GM21717 (cell line): ENCODE measurements at regions not wholly inside any gene's neighbourhood (a gene's known extent, or its start where the extent isn't known, plus 50 kb on each side); places are given as distances from the start of the nearest gene placed in this dataset.

Experiments used
- ATAC-seq: cut with Tn5 transposase; IDR thresholded peaks from one replicate; pipeline ENCODE4 v1.9.1; 2021; ENCODE audit warnings: mild to moderate bottlenecking, moderate library complexity; ENCODE audit not compliant: unreplicated experiment

DNA sequence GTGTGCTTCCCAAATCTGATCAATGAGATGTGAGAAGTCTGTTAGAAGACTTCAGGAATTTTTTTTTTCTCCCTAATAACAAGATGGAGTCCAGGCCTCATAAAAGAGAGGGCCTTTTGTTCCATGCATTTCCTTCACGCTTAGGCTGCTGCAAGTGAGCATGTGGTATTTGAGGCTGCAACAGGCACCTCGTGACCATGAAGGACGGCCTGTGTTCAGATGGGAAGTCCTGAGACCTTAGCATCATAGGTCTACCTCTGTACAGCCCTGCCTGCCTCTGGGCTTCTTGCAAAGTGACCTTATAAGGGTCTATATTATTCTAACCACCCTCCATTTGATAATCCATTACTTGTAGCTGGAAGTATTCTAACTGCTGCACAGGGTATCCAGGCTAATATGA is 86.6 kb downstream of the BOD1 start:
- no peak for ATAC-seq

GRCh38 chr5:173527671-173528070 is 88.8 kb downstream of the BOD1 start:
- no peak for ATAC-seq

DNA sequence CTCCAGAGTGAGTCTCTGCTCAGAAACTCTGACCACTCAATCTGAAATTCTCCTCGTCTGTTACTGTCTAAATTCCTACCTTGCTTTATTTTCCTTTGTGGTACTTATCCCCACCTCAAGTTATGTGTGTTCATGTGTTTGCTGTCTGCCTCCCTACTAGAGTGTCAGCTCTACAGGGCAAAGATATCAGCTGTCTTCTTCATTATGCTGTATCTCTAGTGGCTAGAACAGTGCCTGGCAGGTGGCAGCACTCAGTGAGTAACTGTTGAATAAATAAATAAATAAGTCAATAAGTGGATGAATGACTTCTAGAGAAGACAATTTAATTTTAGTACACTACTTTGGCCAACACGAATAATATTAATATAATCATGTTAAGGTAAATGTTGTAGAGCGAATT is 92.3 kb downstream of the BOD1 start:
- ATAC-seq: no peak

DNA sequence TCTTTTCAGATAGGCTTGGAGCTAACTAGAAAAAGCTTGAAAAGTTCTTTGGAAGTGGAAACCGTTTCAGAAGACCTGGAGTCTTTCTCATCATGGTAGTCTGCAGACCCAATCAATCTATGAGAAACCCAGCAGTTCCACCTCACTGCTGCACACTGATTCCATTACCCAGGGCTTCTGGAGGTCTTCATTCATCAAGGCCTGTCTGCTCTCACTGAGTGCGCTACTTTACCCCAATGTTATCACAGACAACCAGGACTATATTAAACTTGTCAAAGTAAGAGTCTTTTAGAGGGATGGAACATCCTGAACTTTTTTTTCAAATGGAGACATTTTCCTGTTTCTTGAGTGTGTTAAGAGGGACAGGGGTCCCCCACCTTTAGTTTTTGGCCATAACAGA is 93.1 kb downstream of the BOD1 start:
- no peak for ATAC-seq

DNA sequence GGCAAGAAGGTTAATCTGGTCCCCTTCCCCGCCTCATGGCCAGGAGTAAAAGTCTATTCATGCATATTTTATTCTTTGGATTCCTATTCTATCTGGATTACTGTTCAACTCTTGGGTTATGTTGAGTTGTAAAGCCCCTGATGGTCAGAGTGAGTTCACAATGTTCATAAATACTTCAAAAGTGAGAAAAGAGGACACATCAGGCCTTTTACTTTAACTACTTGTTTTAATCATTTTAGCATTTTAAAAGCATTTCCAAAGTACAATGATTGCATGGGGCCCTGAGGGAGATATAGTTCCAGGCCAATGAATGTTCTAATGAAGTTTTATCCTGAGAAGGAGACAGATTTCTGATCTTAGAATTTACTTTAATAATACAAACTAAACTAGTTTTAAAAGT is 93.9 kb downstream of the BOD1 start:
- no peak for ATAC-seq

- no peak for ATAC-seq
Measured at GRCh38 chr5:173518856-173519255, 97.6 kb downstream of the BOD1 start.

- ATAC-seq: no peak
Measured at GRCh38 chr5:173517648-173518047, 98.8 kb downstream of the BOD1 start.

GRCh38 chr5:173515526-173515925 is 100.9 kb downstream of the BOD1 start:
- ATAC-seq: no peak

DNA sequence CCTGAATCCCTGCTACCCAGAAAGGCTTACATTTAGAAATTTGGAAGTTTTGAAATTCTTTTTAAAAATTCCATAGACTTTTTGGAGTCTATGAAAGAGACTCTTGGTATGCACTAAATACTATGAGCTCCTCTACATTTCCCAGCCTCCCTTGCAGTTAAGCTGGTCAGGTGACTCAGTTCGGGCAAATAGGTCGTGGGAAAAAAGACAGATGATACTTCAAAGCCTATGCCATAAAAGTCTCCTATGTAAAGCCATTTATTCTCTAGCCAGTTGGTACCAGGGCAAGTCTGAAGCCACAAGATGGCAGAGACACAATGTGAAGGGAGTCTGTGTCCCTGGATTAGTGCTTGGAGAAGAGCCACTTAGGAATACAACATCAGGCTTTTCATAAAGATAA is 101.8 kb downstream of the BOD1 start:
- ATAC-seq: no peak

GRCh38 chr5:173513521-173513991 is 102.9 kb downstream of the BOD1 start:
- ATAC-seq: no peak

GRCh38 chr5:173512637-173513435 is 103.6 kb downstream of the BOD1 start:
- no peak for ATAC-seq

- ATAC-seq: no peak
Measured at GRCh38 chr5:173509060-173509459, 107.4 kb downstream of the BOD1 start.

- ATAC-seq: no peak
Measured at GRCh38 chr5:173507171-173507570, 109.3 kb downstream of the BOD1 start.

DNA sequence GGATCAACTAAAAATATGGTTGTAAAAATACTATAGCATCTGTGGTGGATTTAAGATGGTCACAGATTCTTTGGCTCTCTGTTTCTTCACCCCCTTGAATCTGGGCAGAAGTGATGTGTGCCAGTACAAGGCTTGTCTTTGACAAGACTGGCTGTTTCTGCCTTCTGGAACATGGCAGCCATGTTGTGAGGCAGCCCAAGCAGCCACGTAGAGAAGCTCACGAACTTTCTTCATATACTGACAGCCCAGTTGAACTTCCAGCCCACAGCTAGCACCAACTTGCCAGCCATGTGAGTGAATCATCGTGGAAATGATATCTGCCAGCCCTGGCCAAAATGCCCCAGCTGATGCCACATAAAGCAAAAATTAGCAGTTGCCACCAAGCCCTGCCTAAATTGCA is 110.8 kb downstream of the BOD1 start:
- ATAC-seq: no peak

DNA sequence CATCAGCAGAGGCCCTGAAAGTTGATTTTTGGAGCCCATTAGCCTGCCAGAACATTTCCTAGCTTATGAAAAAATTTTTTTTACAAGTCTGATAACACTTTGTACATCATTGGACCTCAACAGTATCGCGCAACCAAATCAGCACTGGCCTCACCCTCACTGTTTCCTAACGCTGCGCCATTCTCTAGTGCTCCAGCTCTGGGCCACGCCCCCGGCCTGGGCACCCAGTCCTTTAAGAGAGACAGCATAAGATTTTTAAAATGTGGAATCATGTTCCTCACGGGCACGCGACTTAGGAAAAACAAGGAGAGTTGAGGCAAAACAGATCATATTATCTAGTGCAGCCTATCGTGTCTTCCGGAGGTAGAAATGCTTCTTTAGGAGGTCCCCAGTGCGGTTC is 114.5 kb downstream of the BOD1 start:
- no peak for ATAC-seq

- ATAC-seq: no peak
Measured at GRCh38 chr5:173501271-173501670, 115.2 kb downstream of the BOD1 start.

DNA sequence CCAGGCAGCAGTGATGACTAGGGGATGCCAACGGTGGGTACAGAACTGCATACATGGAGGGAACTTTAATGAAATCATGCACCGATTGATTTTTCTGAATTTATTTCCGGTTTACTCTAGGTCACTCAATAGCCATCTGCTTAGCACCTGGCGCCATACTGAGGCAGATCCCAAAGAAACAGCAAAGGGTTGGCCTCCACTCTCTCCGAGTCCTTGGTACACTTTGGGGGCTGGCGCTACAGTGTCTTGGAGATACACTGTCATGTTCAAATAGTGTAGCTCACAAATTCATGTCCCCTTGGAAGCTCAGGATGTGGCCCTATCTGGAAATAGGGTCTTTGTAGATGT is 116.3 kb downstream of the BOD1 start:
- ATAC-seq: no peak

DNA sequence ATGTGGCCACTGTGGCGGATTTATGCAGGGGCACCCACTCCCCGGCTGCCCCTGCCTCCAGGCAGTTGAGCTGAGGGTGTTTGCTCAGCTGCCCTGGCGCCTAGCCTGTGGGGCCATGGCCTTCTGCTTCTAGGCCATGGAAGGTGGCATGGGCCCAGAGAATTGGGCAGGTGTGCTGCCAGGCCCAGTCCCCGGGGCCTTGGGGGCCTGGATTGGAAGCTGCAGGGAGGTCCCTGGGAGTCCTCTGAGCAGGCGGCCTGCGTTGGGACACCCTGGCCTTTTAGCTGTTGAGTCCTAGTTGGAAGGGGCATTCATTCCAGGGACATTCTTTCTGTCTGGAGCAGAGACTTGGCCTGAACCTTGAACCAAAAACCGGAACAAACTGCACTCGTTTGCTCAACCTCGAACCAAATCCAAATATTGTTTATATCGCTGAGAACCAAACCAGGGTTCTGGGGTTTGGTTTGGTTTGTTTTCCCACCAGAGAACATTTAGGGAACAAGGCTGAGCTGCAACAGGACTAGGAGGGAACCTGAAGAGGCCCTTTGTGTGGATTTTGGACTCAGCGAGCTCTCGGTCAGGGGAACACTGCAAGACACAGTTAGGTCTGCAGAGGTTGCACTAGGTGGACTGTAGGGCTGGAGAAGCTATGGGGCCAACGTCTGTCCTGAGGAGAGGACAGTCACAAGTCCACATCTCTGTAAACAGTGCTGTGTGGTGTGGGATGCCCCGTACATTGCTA is 116.8 kb downstream of the BOD1 start:
- no peak for ATAC-seq

DNA sequence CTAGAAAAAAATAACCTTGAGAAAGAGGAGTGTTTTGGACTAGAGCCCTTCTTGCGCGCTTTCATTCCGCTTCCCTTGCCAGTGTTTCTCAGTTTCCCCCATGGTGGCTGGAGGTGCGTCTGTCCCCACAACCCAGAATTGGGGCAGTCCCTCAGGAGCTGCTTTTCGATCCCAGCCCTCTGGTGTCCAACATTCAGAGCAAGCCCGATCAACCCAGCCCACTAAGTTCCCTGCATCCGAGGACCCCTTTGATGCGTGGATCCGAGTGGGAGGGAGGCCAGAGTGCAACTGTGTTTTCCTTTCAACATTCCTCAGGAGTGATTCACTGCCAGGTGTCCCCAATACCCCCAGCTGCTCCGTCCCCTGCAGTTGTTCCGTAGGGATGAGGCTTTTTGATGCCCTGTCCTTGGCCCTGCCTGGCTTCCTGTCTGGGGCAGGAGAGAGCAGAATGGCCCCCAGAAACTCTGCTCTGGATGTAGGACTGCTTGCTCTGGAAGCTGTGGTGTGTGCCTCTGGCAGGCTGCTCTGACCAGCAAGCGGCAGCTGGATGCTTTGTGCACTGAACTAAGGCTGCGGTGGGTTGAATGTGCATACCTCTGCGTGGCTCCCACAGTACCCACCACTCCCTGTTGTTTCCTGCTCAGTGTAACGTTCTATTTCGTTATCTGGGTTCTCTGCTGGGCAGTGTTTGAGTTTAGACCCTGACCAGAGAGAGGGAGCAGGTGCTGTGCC is 117.5 kb downstream of the BOD1 start:
- no peak for ATAC-seq

DNA sequence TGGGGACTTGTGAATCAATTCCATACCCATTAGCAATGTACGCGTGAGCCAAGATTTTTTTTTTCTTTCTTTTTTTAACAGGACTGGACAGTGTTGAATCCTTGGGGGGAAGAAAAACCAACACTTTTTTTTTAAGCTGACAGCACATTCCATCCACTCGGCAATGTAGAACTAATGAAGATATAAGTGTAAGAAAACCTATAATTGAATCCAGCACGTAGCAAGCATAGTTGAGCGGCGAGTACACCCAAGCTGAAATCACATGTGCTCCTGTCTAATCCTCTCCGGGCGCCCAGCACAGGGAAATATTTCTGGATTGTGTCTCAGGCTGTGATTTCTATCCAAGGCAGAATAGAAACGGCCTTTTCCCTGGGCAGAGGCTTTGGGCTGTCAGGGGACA is 118.2 kb downstream of the BOD1 start:
- no peak for ATAC-seq

DNA sequence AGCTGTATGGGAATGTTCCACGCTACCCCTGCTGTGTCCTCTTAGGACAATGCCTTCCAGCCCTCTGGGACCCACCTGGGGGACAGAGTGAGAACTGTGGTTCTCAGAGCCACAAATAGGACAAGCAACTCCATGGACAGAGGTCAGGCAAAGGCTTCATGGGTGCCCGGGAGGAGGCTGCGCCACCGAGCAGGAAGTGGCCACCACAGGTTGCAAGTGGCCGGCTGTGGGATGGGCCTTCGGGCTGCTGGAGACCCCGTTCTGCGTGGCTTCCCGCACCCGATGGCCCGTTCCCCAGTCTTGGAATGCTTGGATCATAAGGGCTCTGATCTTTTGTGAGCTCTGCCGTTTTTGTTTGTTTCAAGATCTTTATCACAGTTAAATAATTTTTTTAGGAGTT is 118.8 kb downstream of the BOD1 start:
- no peak for ATAC-seq

DNA sequence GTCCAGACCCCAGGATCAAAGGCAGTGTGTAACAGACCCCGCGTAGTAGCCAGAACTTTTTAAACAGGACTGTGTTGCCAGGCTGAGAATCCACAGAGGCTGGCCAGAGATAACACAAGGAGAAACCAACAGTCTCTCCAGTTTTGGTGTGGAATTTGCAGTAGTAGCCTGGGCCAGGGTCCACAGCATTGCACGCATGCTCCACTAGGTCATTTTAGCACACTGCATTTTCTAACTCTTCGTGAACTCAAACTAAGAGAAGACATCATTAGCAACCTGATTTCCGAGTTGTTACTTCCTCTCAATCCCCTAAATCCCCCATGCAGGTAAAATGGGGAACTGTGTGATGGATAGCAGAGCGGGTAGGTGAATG is 119.6 kb downstream of the BOD1 start:
- no peak for ATAC-seq
